Smooth muscle cell (in vitro differentiated cells): ENCODE measurements at regions not wholly inside any gene's neighbourhood (a gene's known extent, or its start where the extent isn't known, plus 50 kb on each side); places are given as distances from the start of the nearest gene placed in this dataset.

Experiments used
- DNase-seq: peaks from one replicate; lab custom pipeline; 2025; ENCODE audit not compliant: unreplicated experiment; lab: John Stamatoyannopoulos, UW
- H2AFZ ChIP-seq: fragments of 200-600 bp; sonication (generic); 2 replicates; pipeline ENCODE4 v1.6.0; 2016; ENCODE audit warnings: antibody characterized with exemption, low read depth, mild to moderate bottlenecking
- H3F3A ChIP-seq: fragments of 200-600 bp; sonication (generic); 2 replicates; pipeline ENCODE4 v1.6.0; 2017; ENCODE audit warnings: antibody characterized with exemption, low read depth
- H3K27ac ChIP-seq: fragments of 200-600 bp; sonication (generic); 2 replicates; pipeline ENCODE4 v1.5.1; 2016; ENCODE audit warnings: low read depth, mild to moderate bottlenecking
- H3K27me3 ChIP-seq: fragments of 200-600 bp; sonication (generic); 2 replicates; pipeline ENCODE4 v1.6.1; 2016; ENCODE audit warnings: low read depth, mild to moderate bottlenecking
- H3K36me3 ChIP-seq: fragments of 200-600 bp; sonication (generic); 2 replicates; pipeline ENCODE4 v1.5.1; 2016; ENCODE audit warnings: low read depth
- H3K4me1 ChIP-seq: fragments of 200-600 bp; sonication (generic); 2 replicates; pipeline ENCODE4 v1.5.1; 2016; ENCODE audit warnings: low read depth
- H3K4me2 ChIP-seq: fragments of 200-600 bp; sonication (generic); 2 replicates; pipeline ENCODE4 v1.6.0; 2016; ENCODE audit warnings: mild to moderate bottlenecking
- H3K4me3 ChIP-seq: fragments of 200-600 bp; sonication (generic); 2 replicates; pipeline ENCODE4 v1.5.1; 2016; ENCODE audit warnings: mild to moderate bottlenecking
- H3K79me2 ChIP-seq: fragments of 200-600 bp; sonication (generic); 2 replicates; pipeline ENCODE4 v1.6.0; 2016; ENCODE audit warnings: low read depth, mild to moderate bottlenecking
- H3K9ac ChIP-seq: fragments of 200-600 bp; sonication (generic); 2 replicates; pipeline ENCODE4 v1.6.0; 2016; ENCODE audit warnings: low read depth
- H3K9me3 ChIP-seq: fragments of 200-600 bp; sonication (generic); replicated peaks from 2 replicates; pipeline ENCODE4 v1.5.1; 2016; ENCODE audit warnings: low read depth
- H4K20me1 ChIP-seq: fragments of 200-600 bp; sonication (generic); 2 replicates; pipeline ENCODE4 v1.6.0; 2016; ENCODE audit warnings: low read depth
- CTCF ChIP-seq: fragments of 200-600 bp; sonication (generic); IDR thresholded peaks from 2 replicates; pipeline ENCODE4 v1.5.1; 2017; ENCODE audit warnings: borderline replicate concordance, mild to moderate bottlenecking, antibody characterized with exemption; ENCODE audit not compliant: insufficient read depth, poor library complexity, severe bottlenecking
- WGBS: methylation state at CpG from one replicate; pipeline ENCODE4 v1.1.7; 2016; ENCODE audit warnings: low lambda C conversion rate; 5-methylcytosine and 5-hydroxymethylcytosine counted together

- no peaks in the 10 kb centered on the region for H3K79me2 ChIP-seq
- 82% methylated on average over 2 of the region's 2 CpGs for WGBS
- no peak for DNase-seq
- H3F3A ChIP-seq, result no peaks in the 10 kb centered on the region
- H3K4me3 ChIP-seq, result no peak overlapping the region
- H3K27ac ChIP-seq, result no peak overlapping the region
- no peak for TF ChIP-seq CTCF
- no peaks in the 10 kb centered on the region for H4K20me1 ChIP-seq
- no peaks in the 10 kb centered on the region for H3K4me1 ChIP-seq
- no peaks in the 10 kb centered on the region for H3K27me3 ChIP-seq
- H3K9ac ChIP-seq, result no peak overlapping the region
- H2AFZ ChIP-seq, result no peak overlapping the region
- H3K36me3 ChIP-seq, result no peaks in the 10 kb centered on the region
- H3K9me3 ChIP-seq, result no peaks in the 10 kb centered on the region
- H3K4me2 ChIP-seq, result no peak overlapping the region
These were observed 102.8 kb upstream of the MBL2 start for GRCh38 chr10:52875336-52875735.

- Histone ChIP-seq H3K27me3 (no peaks in the 10 kb centered on the region), H3K27ac (no peak overlapping the region), H3K9me3 (no peaks in the 10 kb centered on the region), H4K20me1 (no peaks in the 10 kb centered on the region), H3K4me1 (no peaks in the 10 kb centered on the region), H3K4me3 (no peak overlapping the region), H3K36me3 (no peaks in the 10 kb centered on the region), H2AFZ (peak overlapping the region; percentile 32), H3K79me2 (no peaks in the 10 kb centered on the region), H3K4me2 (no peak overlapping the region), H3F3A (no peaks in the 10 kb centered on the region), H3K9ac (no peak overlapping the region)
- no peak for DNase-seq
- 94% methylated on average over 4 of the region's 4 CpGs for WGBS
- TF ChIP-seq CTCF, result no peak
These were observed 102.0 kb upstream of the MBL2 start for GRCh38 chr10:52874581-52874980.

- H3K79me2 ChIP-seq, result no peaks in the 10 kb centered on the region
- 87% methylated on average over 24 of the region's 24 CpGs for whole genome bisulfite sequencing
- no peak for TF ChIP-seq CTCF
These were observed 98.7 kb upstream of the MBL2 start for GRCh38 chr10:52871191-52871843.

GRCh38 chr10:52870562-52870961 lies 98.0 kb upstream of the MBL2 start:
- no peak for DNase-seq
- no peak overlapping the region for H3K27ac ChIP-seq
- H4K20me1 ChIP-seq, result no peaks in the 10 kb centered on the region
- TF ChIP-seq CTCF, result no peak
- no peaks in the 10 kb centered on the region for H3K36me3 ChIP-seq
- H3K4me2 ChIP-seq, result no peak overlapping the region
- no peaks in the 10 kb centered on the region for H3K27me3 ChIP-seq
- 98% methylated on average over 3 of the region's 3 CpGs for WGBS
- H3K4me1 ChIP-seq, result no peaks in the 10 kb centered on the region
- H3K9ac ChIP-seq, result no peak overlapping the region
- no peak overlapping the region for H2AFZ ChIP-seq
- H3K4me3 ChIP-seq, result no peak overlapping the region
- H3F3A ChIP-seq, result no peaks in the 10 kb centered on the region
- H3K9me3 ChIP-seq, result no peaks in the 10 kb centered on the region
- no peaks in the 10 kb centered on the region for H3K79me2 ChIP-seq

More at GRCh38 chr10:52871191-52871843, 98.7 kb upstream of the MBL2 start:
- no peak for DNase-seq
- H3K27me3 ChIP-seq, result no peaks in the 10 kb centered on the region
- H3K36me3 ChIP-seq, result no peaks in the 10 kb centered on the region
- H3K4me1 ChIP-seq, result no peaks in the 10 kb centered on the region
- no peaks in the 10 kb centered on the region for H3K9me3 ChIP-seq
- H3K4me3 ChIP-seq, result no peak overlapping the region
- H3K9ac ChIP-seq, result no peak overlapping the region
- no peak overlapping the region for H3K27ac ChIP-seq
- H3K4me2 ChIP-seq, result no peak overlapping the region
- H2AFZ ChIP-seq, result no peak overlapping the region
- no peaks in the 10 kb centered on the region for H3F3A ChIP-seq
- H4K20me1 ChIP-seq, result no peaks in the 10 kb centered on the region
